Effector CD8-positive, alpha-beta T cell (primary cell): ENCODE measurements at regions not wholly inside any gene's neighbourhood (a gene's known extent, or its start where the extent isn't known, plus 50 kb on each side); places are given as distances from the start of the nearest gene placed in this dataset.
"Not testable (repeated sequence)": the region's sequence is repeated elsewhere in the genome, so short reads cannot be mapped to it uniquely, and the experiment has no call there.

Experiments used
- DNase-seq: peaks from one replicate; lab custom pipeline; 2025; lab: John Stamatoyannopoulos, UW

GRCh38 chr21:28532446-28532845 lies 460.2 kb downstream of the LTN1 start:
- no peak for DNase-seq

GRCh38 chr21:28523367-28523766 lies 469.3 kb downstream of the LTN1 start:
- no peak for DNase-seq

GRCh38 chr21:28522014-28522799 lies 470.5 kb downstream of the LTN1 start:
- no peak for DNase-seq

GRCh38 chr21:28518630-28519029 lies 474.0 kb downstream of the LTN1 start:
- DNase-seq, result no peak

- peak; percentile 38 for DNase-seq
These were observed 475.6 kb downstream of the LTN1 start for GRCh38 chr21:28516991-28517592.

GRCh38 chr21:28516021-28516420 lies 476.7 kb downstream of the LTN1 start:
- DNase-seq, result no peak

- DNase-seq, result no peak
These were observed 479.2 kb downstream of the LTN1 start for GRCh38 chr21:28513428-28513827.

GRCh38 chr21:28509031-28509430 lies 483.6 kb downstream of the LTN1 start:
- no peak for DNase-seq

GRCh38 chr21:28508126-28508525 lies 484.6 kb downstream of the LTN1 start:
- no peak for DNase-seq

- no peak for DNase-seq
These were observed 496.2 kb downstream of the LTN1 start for GRCh38 chr21:28496517-28496916.

GRCh38 chr21:28492127-28492526 lies 500.6 kb downstream of the LTN1 start:
- no peak for DNase-seq

GRCh38 chr21:28489821-28490350 lies 502.8 kb downstream of the LTN1 start:
- no peak for DNase-seq

GRCh38 chr21:28489162-28489561 lies 503.5 kb downstream of the LTN1 start:
- no peak for DNase-seq

- no peak for DNase-seq
These were observed 505.1 kb downstream of the LTN1 start for GRCh38 chr21:28487455-28488070.

GRCh38 chr21:28485301-28486022 lies 507.2 kb downstream of the LTN1 start:
- no peak for DNase-seq

GRCh38 chr21:28483301-28484035 lies 509.2 kb downstream of the LTN1 start:
- no peak for DNase-seq

GRCh38 chr21:28482657-28483056 lies 510.0 kb downstream of the LTN1 start:
- no peak for DNase-seq

- no peak for DNase-seq
These were observed 512.2 kb downstream of the LTN1 start for GRCh38 chr21:28480470-28480869.

- no peak for DNase-seq
These were observed 519.0 kb downstream of the LTN1 start for GRCh38 chr21:28473530-28474220.

- DNase-seq, result not testable (repeated sequence)
These were observed 520.1 kb downstream of the LTN1 start for GRCh38 chr21:28472543-28472942.

GRCh38 chr21:28464988-28465387 lies 527.7 kb downstream of the LTN1 start:
- DNase-seq, result no peak
